SKM-1 treated with dmso at 0.1 percent for 144 hours (cell line): ENCODE measurements at regions not wholly inside any gene's neighbourhood (a gene's known extent, or its start where the extent isn't known, plus 50 kb on each side); places are given as distances from the start of the nearest gene placed in this dataset.

Source experiments
- DNase-seq: peaks from one replicate; lab custom pipeline; 2025; ENCODE audit not compliant: unreplicated experiment; lab: John Stamatoyannopoulos, UW

DNA sequence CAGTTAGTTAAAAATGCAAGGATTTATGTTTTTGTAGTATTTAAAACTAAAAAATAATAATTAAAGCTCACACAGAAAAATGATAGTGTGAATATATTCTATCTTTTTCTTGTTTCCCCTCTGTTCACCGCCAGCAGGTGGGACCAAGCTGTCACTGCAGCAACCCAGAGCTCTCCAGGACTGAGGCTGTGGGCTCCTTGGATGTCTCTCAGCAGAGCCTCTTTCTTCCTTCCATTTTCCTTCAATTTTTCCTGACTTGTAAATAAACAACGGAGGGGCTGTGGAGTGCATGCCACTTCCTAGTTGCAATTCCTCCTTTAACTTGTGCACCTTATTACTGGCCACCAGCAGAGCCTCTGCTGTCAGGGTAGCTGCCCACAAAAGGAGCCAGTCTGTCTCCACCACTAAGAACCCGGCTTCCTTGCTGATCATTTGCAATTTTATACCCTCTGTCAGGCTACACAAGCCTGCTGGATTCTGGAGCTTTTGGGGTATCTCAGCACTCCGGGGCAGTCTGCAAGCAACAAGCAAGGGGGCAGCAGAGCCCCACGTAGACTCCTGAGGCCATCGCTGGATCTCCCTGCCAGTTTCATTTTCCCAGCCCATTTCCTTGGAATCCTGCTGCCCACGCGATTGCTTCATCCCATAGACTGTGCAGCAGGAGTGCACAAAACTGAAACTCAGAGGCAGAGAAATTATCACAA, 1467.4 kb downstream of the C4orf33 start:
- no peak for DNase-seq

DNA sequence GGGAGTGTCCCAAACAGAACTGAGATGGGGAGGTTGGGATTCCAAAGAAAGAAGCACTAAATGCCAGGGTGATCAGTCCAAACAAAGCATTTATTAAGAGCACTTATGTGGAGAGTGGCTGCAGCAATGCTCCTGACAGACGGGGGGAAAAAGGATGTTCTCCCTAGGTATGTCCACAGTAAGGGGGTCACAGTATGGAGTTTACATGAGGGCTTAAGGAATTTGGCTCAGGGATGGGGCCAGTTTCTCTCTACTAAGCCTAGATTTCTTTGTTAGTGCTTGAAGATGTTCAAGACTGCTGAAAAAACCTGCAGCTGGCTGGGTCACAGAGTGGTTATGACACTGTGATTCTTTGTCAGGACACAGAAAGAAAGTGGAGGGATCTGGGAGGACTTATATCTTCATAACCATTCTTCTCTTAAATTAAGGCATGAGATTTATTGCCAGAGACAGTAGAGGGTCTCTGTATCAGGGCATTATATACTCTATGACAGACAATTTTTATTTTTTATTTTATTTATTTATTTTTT, 1468.0 kb downstream of the C4orf33 start:
- no peak for DNase-seq

DNA sequence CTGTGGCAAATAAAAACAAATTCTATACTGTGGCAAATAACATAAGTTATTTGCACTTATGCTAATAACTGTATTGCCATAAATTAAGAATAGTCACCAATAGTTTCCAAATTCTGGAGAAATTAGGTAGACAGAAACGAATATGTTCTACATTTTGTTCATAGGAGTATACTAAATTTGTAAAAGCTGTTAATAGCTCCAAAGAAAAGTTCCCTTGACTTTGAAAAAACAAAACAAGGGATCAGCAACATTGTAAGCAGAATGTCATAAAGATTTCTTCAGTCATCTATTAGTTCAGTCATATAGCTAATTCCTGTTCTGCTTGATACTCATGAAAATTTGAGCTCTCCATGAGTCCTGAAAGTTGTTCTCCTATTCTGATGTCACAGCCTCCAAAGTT, 1472.8 kb downstream of the C4orf33 start:
- no peak for DNase-seq

DNA sequence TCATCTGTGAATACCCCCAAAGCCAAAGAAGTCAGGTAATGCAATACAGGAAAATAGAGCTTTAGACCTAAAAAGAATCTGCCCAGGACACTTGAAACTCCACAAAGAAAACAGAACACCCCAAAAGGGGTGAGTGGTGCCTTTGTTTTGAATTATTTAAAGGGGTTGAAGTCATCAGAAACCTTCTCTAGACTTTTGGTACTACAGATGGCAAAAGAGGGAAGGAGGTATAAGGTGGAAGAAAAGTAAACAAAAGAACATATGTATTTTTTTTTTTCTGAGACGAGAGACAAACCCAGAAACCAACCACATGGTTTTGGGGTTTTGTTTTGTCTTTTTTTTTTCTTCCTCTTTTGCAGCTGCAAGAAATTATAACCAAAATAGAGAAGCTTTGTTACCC, 1477.8 kb downstream of the C4orf33 start:
- no peak for DNase-seq

DNA sequence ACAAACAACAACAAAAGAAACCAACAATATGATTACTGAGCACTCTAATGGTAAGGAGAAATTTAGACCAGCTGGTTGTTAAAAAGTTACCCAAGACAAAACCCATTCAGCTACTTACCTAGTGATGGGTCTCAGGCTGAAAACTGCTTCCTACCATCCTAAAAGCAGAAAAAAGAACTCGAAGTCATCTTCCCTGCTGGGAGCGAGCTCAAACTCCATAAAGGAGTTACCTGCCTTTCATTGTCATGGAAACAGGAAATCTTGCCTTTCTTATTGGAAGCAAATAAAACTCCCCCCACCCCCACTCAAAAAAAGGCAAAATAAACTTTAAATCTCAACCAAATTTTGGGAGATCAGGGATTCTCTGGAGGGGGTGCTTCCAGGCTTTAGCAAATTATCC, 1478.3 kb downstream of the C4orf33 start:
- no peak for DNase-seq

DNA sequence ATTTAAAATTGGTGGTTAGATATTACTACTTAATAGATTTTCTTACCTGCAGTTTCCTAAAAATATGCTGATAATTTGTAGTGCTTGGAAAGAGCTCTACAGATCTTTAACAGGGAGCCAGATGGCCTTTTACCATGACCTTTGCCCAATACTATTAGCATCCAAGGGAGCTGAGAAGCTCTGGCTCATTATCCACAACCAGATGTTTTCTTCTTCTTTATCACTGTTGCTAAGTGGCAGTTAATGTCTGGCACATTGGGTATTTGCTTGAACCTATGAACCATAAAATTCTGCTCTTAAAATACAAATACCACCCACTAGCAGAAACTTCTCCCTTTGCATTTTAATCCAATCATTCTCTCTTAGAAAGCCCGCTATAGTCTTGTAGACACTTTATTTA, 1480.3 kb downstream of the C4orf33 start:
- no peak for DNase-seq

DNA sequence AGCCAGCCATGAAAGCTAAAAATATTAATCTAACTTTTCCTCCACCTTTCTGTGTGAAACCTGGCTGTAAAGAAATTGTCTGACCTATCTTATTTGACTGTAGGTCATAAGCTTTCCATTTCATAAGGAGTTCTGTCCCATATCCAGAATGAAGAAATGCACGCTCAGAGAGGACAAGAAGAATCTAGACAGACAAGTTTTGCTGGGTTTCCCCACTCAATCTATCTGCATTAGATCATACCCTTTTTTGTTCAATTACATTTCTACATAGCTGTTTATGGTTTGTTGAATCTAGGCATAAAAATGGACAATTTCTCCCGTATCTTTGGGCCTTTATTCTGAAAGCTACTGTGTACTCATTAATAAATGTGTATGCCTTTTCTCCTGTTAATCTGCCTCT, 1495.1 kb downstream of the C4orf33 start:
- no peak for DNase-seq

DNA sequence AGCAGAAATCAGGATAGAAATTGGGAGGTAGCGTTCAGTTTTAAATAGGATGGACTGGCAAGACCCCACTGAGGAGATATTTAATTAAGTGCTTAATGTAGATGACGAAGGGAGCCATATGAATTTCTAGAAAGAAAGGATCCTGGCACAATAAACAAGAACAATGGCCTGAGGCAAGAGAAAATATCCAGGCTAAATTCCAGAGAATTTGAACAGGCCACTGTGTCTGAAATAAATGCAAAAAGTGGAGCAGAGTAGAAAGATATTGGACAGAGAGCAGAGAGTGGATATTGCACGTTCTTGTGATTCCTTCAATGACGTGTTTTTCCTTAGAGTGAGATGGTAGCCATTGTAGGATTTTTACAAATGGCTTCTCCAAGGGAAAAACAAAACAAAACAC, 1504.8 kb downstream of the C4orf33 start:
- no peak for DNase-seq

DNA sequence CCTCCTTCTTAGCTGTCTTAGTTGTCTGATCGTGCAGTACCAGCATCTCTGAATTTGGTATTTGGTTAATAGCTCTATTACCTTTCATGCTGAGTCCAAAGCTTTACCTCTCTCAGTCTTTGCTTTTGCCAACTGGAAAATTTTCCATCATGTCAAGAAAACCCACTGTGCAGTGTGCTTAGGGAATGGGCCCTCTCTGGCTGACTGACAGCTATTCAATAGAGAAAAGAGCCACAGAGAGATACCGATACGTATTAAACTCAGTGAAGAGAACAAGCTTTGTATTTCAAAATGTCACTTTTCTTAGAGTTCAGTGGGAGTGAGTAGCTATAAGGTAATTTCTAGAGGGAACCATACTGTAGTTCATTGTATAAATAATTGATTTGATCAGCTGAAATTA, 1507.1 kb downstream of the C4orf33 start:
- DNase-seq = no peak

DNA sequence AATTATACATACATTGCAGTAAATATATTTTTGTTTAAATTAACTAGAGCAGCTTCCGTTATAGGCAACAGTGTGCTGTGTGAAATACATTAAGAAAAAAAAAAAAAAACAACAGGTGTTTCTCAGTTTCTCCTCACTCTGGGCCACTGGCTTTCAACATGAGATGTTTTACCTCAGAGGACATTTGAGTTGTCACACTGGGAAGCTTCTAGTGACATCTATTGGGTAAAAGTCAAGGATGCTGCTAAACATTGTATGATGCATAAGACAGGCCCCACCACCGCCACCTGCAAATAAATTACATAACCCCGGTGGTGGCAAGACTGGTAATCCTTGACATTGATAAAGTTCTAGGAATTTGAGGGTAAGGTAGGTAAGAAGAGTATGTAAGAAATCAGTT, 1512.2 kb downstream of the C4orf33 start:
- DNase-seq = no peak

DNA sequence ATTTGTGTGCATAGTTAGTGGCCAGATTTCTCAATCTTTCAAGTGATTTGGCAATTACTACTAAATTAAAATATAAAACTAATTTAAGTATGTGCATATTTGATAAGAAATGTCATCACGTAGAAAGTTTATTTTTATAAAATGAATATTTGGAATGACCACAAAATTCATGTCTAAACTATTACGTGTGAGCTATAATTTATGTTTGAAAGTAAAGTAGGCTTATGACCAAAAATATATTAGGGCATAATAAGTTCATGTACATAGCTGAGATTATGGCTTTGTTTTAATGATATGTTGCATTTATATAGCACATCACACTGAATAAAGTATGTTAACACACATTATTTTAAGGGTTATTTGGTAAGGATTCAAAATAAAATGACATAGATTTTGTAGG, 1532.6 kb downstream of the C4orf33 start:
- DNase-seq = no peak

DNA sequence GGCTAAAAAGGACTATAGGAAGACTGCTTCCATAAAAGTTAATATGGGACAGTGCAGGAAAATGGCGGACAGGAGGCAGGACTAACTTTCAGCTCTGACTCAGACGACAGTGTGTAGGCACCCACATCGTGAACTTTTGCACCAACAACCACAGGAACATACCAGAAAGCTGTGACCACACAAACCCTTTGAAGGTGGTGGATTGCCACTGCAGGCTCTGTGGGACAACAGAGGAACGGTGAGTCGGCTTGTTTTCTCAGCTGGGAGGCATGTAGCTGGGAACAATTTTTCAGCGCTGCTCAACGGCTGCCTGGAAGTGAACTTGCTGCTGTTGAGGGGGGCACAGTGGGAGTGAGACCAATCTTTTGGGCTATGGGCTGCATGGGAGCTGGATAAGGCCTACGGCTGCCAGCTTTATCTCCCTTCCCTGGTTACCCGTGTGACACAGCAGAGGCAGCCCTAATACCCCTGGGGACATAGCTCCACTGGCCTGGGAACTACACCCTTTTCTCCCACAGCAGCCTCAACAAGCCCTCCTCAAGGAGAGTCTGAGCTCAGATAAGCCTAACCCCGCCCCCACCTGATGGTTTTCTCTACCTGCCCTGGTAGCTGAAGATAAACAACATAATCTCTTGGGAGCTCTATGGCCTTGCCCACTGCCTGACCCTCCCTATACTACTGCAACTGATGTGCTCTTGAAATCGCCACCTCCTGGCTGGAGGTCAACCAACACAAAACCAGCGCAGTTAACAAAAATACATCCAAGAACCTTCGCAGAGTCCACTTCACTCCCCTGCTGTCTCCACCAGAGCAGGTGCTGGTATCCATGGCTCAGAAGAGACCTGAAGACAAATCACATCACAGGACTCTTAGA, 1537.0 kb downstream of the C4orf33 start:
- DNase-seq = no peak

DNA sequence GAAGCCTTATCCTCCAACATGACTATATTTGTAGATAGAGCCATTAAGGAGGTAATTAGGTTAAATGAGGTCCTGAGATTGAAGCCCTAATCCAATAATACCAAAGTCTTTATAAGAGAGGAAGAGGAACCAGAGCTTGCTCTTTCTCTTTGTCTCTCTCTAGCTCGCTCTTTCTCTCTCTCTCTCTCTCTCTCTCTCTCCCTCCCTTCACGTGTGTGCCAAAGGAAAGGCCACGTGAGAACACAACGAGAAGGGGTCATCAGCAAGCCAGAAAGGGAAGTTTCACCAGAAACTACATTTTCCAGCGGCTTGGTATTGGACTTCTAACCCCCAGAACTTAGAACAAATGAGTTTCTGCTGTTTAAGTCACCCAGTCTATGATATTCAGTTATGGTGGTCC, 1540.5 kb downstream of the C4orf33 start:
- no peak for DNase-seq

DNA sequence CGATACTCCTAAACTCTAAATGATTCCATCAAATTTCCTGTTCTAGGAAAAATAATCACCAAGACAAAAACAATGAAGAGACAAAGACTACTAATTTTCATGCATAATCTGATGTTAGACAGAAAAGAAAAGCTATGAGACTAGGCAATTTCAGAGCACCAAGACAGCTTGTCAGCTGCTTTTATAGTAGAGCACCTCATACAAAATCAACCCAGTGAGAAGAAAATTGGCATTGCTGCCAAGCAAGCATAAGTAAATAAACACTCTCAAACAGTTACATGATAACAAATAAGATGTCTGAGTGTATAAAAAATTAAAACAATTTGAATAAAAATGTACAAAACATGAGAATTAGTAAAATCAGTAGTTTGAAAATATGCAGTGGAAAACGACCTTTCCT, 1544.6 kb downstream of the C4orf33 start:
- no peak for DNase-seq

DNA sequence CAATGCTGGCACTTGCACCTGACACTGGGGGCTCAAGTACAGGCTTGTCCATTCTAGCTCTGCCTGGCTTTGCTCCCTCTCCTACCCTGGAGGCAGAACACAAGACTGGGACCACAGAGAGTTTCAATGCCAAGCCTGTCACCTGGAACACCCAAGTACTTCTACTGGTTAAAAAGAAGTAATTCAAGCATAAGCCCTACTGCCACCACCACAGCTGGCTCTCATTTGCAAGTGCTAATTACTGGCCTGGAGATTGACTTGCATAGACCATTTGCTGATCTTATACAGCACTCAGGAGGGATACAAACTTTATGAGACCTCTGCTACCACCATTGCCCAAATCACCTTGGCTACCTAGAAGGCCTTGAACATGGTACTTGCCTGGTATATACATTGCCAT, 1550.9 kb downstream of the C4orf33 start:
- no peak for DNase-seq

DNA sequence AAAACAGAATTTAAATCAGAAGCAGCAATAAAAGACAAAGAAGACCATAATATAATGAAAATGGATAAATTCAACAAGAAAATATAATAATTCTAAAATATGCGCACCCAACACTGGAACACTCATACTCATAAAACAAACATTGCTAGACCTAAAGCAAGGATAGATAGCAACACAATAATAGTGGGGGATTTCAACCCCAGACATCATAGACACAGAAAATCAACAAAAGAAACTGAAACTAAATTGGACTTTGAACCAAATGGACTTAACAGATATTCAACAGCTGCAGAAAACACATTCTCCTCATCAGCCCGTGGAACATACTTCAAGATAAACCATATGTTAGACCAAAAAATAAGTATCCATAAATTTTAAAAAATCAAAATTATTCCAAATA, 1552.6 kb downstream of the C4orf33 start:
- DNase-seq = no peak

DNA sequence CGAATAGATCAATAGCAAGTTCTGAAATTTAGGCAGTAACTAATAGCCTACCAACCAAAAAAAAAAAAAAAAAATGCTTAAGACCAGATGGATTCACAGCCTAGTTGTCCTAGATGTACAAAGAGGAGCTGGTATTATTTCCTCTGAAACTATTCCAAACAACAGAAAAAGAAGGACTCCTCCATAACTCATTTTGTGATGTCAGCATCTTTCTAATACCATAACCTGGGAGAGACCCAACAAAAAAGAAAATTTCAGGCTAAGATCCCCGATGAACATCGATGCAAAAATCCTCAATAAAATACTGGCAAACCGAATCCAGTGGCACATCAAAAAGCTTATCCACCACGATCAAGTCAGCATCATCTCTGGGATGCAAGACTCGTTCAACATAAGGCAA, 1557.9 kb downstream of the C4orf33 start:
- DNase-seq = no peak

DNA sequence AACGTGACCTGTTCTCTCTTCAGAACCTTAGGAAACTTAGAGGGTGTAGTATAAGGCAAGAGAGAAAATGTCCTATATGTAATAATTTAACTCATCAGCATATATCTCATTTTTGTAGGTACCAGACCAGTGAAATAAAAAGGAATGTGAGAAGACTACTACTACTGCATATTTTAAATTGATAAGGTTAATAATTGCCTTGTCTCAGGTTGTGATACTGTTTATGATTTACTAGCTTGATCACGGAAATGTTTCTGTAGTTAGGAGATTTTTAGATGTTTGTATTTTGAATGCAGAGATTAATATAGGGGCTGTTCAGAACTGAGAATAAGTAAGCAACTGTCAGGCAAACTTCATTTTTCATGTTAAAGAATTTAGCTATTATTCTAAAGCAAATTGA, 1563.4 kb downstream of the C4orf33 start:
- DNase-seq = no peak

DNA sequence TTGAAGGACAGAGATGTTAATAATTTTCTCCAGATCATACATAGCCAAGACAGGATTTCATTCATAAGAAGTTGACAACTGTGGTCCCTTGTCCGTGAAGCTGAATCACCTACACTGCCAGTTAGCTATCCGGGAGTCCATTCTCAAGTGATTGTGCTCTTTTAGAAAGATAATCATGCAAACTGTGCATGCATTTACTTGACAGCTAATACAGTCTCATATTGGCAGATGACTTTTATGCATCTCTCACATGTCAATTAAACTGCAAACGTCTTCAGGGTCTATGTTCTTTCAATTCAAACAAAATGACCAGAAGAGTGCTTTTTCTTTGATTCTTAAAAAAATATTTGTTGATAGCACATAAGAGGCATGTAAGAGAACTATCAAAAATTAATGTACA, 1572.9 kb downstream of the C4orf33 start:
- DNase-seq = no peak

DNA sequence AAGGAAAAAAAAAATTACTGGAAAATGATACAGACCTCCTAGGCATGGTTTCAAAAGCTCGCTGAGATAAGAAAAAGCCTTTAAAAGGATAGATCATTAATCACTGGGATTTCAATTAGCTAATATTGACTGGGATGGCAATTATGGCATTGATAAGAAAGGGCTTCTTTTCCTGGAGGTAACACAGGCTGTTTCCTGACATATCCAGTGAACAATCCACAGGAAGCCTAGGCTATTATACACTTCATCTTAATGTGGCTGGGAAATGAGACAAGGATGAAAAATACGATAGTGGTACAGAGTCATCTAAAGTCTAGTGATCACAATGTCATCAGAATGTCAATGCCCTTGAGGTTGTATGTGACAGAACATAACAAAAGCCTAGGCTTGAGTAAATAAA, 1579.3 kb downstream of the C4orf33 start:
- no peak for DNase-seq

DNA sequence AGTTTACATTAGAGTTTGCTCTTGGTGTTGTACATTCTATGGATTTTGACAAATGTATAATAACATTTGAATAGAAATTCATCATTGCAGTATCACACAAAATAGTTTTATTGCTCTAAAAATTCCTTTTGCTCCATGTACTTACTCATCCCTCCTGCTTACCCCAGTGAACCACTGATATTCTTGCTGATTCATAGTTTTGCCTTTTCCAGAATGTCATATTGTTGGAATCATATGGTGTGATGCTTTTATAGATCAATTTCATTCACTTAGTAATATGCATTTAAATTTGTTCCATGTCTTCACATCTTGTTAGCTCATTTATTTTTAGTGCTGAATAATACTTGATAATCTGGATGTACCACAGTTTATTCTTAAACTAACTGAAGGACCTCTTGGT, 1593.2 kb downstream of the C4orf33 start:
- no peak for DNase-seq

DNA sequence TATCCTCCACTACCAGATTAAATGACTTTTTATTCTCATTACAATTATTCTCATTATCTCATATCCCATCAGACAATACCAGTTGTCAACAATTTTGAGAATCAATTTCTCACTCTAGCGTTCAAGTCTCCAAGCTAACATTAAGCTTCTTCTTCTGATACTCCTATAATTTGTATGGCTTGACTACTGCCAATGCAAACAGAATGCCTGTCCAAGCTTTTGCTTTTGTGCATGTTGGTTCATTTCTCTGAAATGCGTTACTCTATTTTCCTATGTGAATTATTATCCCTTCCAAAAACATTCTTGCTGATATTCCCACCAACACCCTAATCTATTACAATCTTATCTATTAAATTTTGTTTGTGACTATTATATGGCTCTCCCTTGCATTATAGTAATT, 1602.3 kb downstream of the C4orf33 start:
- DNase-seq = no peak
